LNCAP (cell line): ENCODE measurements at regions not wholly inside any gene's neighbourhood (a gene's known extent, or its start where the extent isn't known, plus 50 kb on each side); places are given as distances from the start of the nearest gene placed in this dataset.

Experiments
- CTCF ChIP-seq: fragments of 450-650 bp; IDR thresholded peaks from 2 replicates; pipeline ENCODE4 v1.5.1; 2017; ENCODE audit warnings: mild to moderate bottlenecking

- no peak for TF ChIP-seq CTCF
These were observed 173.0 kb downstream of the CBLN1 start for GRCh38 chr16:49108611-49109010.

DNA sequence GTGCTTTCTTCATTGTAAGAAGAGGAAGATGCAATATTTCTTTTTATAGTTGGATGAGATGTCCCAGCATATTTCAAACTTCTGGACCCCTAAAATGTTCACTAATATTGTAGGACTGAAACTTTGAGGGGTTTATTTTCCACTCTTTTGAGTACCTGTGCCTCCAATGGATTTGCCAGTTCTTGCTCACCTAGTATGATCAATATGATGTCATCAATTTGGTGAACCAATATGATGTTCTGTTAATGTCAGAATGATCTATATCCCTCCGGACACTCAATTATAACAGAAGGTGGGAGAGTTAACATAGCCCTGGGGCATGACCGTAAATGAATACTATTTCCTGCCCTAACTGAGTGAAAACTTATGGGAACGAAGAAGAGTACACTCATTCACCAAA lies 178.3 kb downstream of the CBLN1 start:
- no peak for TF ChIP-seq CTCF

DNA sequence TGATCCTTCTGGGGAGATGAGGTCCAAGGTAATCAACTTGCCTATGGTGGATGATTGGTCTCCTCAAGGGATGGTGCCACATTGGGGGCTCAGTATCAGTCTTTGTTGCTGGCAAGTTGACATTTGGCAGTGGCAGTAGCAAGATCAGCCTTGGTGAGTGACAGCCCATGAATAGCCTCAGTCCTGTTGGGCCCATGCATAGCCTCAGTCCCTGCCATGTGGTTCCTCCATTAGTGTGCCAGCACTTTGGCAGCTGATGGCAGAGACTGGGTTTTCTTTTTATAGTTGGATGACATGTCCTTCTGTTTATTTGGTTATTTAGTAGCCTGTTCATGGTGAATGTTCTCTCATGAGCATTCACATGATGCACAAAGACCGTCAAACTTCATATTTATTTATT lies 179.6 kb downstream of the CBLN1 start:
- no peak for TF ChIP-seq CTCF

GRCh38 chr16:49100366-49100765 lies 181.3 kb downstream of the CBLN1 start:
- no peak for TF ChIP-seq CTCF

GRCh38 chr16:49097964-49098363 lies 183.7 kb downstream of the CBLN1 start:
- TF ChIP-seq CTCF: no peak

GRCh38 chr16:49096176-49096945 lies 185.3 kb downstream of the CBLN1 start:
- TF ChIP-seq CTCF: no peak

DNA sequence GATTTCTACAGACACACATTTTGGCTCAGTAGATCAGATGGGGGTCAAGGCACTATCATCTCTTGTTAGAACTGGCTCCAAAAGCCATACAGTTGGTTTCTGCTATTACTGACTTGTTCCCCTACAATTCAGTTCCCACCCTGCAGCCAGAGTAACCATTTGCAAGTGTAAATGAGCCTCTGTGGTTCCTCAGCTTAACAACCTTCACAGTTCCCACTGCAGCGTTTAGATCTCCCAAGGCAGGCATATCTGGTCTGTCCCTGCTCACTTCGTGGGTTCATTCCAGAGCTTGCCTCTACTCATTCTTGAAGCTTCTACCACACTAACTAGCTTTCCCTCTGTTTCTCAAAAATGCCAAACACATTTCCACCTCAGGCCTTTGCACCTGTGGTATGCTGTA lies 186.1 kb downstream of the CBLN1 start:
- TF ChIP-seq CTCF: no peak

- no peak for TF ChIP-seq CTCF
These were observed 187.2 kb downstream of the CBLN1 start for GRCh38 chr16:49094471-49094870.
